ENCODE measurements at regions not wholly inside any gene's neighbourhood (a gene's known extent, or its start where the extent isn't known, plus 50 kb on each side); places are given as distances from the start of the nearest gene placed in this dataset.

DNA sequence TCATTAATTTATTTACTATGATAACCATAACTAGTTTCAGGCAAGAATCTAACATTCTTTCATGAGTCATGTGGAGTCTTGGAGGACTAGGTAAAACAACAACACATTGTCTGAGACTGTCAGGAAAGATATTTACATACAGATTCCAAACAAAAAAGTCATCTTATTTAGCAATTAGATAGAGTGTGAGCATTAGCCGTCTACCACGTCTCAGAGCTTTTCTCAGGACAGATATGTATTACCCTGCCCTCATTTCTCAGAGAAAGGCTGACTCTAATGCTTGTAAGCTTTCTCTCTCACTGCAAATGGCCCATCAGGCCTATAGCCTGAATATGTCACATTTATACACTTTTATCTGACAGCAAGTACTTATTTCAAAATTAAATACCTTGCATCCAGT is 312.1 kb upstream of the PCDH20 start:
- Histone ChIP-seq H3K4me2 (ENCODE audit: insufficient read depth, low read length) (no peak overlapping the region), H3K27ac (ENCODE audit: insufficient read depth, low read depth, low read length) (no peak overlapping the region), H2AFZ (ENCODE audit: low read depth, low read length) (no peak overlapping the region), H3K79me2 (ENCODE audit: control insufficient read depth, insufficient read depth, low read length) (no peaks in the 10 kb centered on the region), H3K27me3 (ENCODE audit: control insufficient read depth in 2 of 2, insufficient read depth in 2 of 2, low read length in 2 of 2) (no peaks in the 10 kb centered on the region), H3K4me1 (ENCODE audit: control insufficient read depth, extremely low read depth, insufficient read depth, low read length) (no peaks in the 10 kb centered on the region), H3K9me1 (replicated peaks; ENCODE audit: control insufficient read depth, extremely low read depth, insufficient read depth, low read length) (no peaks in the 10 kb centered on the region), H3K4me3 (replicated peaks in 1 of 3; ENCODE audit: insufficient read depth in 1 of 3, low read depth in 1 of 3, low read length in 3 of 3) (no peak overlapping the region), H3K9me3 (replicated peaks; ENCODE audit: control insufficient read depth, insufficient read depth, low read length) (no peaks in the 10 kb centered on the region), H4K20me1 (replicated peaks; ENCODE audit: control insufficient read depth, extremely low read depth, insufficient read depth, low read length) (no peaks in the 10 kb centered on the region), H3K9ac (replicated peaks; ENCODE audit: extremely low read depth, insufficient read depth, low read length) (no peak overlapping the region), H3K36me3 (ENCODE audit: control insufficient read depth in 2 of 2, extremely low read depth in 1 of 2, insufficient read depth in 2 of 2, low read length in 2 of 2) (no peaks in the 10 kb centered on the region)
- BruUV-seq (replicated peaks), result no TSS peak
- TF ChIP-seq, protein P1, sequence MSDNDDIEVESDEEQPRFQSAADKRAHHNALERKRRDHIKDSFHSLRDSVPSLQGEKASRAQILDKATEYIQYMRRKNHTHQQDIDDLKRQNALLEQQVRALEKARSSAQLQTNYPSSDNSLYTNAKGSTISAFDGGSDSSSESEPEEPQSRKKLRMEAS (IDR thresholded peaks at IDR 0.05; ENCODE audit: insufficient read depth, insufficient read length), result no peak
- TF ChIP-seq POLR2AphosphoS5 (IDR thresholded peaks at IDR 0.05; ENCODE audit: insufficient read depth, low read depth, low read length) (no peak), MYC (IDR thresholded peaks at IDR 0.05; ENCODE audit: low read depth, low read length) (no peak), FOS (IDR thresholded peaks at IDR 0.05; ENCODE audit: borderline replicate concordance, insufficient read depth, low read length) (no peak), EZH2 (IDR thresholded peaks at IDR 0.05; ENCODE audit: borderline replicate concordance, low read depth, low read length, severe bottlenecking) (no peak), GATA2 (IDR thresholded peaks at IDR 0.05; ENCODE audit: insufficient read depth, insufficient read length, low read depth, low read length) (no peak), POLR2A (IDR thresholded peaks at IDR 0.05; ENCODE audit: low read depth, low read length) (no peak), JUN (IDR thresholded peaks at IDR 0.05; ENCODE audit: borderline replicate concordance, insufficient read depth, insufficient read length, low read depth) (no peak)
- TF ChIP-seq, protein P2, sequence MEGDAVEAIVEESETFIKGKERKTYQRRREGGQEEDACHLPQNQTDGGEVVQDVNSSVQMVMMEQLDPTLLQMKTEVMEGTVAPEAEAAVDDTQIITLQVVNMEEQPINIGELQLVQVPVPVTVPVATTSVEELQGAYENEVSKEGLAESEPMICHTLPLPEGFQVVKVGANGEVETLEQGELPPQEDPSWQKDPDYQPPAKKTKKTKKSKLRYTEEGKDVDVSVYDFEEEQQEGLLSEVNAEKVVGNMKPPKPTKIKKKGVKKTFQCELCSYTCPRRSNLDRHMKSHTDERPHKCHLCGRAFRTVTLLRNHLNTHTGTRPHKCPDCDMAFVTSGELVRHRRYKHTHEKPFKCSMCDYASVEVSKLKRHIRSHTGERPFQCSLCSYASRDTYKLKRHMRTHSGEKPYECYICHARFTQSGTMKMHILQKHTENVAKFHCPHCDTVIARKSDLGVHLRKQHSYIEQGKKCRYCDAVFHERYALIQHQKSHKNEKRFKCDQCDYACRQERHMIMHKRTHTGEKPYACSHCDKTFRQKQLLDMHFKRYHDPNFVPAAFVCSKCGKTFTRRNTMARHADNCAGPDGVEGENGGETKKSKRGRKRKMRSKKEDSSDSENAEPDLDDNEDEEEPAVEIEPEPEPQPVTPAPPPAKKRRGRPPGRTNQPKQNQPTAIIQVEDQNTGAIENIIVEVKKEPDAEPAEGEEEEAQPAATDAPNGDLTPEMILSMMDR (IDR thresholded peaks at IDR 0.05; ENCODE audit: extremely low read depth in 1 of 2, insufficient read depth in 1 of 2, low read depth in 1 of 2, low read length in 2 of 2), result no peak
- DNase-seq (ENCODE audit: low read depth, low spot score) (no peak), FAIRE-seq (no peak)
- POLR2A ChIA-PET, result no interaction called here
- intact Hi-C loops (cut with micrococcal nuclease), result no loop called here
- CTCF ChIA-PET, result no interaction called here
- dilution Hi-C loops (cut with MboI; ENCODE audit: extremely low pct_ligation_motif_present, low sequenced_read_pairs), result no loop called here

Measured in endothelial cell of umbilical vein (primary cell).